GM12875 (cell line): ENCODE measurements at regions not wholly inside any gene's neighbourhood (a gene's known extent, or its start where the extent isn't known, plus 50 kb on each side); places are given as distances from the start of the nearest gene placed in this dataset.

ENCODE experiments used
- H3K4me3 ChIP-seq: one replicate; pipeline ENCODE4 v1.5.1; 2011; ENCODE audit warnings: low read depth, low read length, control low read depth
- TF ChIP-seq, protein P1 (sequence below): IDR thresholded peaks from 2 replicates; pipeline ENCODE4 v1.5.1; 2011; ENCODE audit warnings: low read depth, mild to moderate bottlenecking, control low read depth, inconsistent platforms, low read length, moderate library complexity, borderline replicate concordance; ENCODE audit not compliant: insufficient read depth

DNA sequence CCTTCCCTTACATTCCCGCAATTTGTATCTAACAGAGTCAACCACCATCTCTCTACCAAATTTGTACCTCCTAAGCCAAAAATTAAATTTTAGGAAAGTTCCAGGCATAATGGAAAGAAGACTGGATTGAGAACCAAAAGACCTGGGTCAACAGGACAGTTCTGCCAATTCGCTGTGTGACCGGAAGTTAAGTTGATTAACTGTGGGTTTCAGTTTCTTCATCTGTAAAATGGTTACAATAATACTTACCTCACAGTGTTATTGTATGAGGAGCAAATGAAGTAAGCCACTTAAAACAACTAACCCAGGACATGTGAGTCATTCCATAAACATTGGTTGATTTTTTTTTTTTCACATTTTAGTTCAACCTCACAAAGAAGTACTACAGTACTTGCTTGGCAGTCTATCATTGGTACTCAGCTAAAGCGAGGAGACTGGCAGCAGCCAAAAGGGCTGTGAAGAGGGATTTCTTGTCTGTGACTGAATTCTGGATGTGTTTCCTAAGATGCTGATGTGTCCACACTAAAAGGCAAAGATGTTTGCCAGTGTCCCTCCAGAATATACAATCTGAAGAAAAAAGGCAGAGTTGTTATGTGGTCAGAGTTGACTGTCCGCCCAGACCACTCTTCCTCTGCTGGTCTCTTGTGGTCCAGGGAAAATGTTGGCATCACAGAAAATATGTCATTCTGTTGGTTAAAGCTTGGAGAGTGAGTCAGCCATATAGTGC is 198.6 kb downstream of the TLE1 start:
- no peak overlapping the region for H3K4me3 ChIP-seq
- TF ChIP-seq, protein P1, sequence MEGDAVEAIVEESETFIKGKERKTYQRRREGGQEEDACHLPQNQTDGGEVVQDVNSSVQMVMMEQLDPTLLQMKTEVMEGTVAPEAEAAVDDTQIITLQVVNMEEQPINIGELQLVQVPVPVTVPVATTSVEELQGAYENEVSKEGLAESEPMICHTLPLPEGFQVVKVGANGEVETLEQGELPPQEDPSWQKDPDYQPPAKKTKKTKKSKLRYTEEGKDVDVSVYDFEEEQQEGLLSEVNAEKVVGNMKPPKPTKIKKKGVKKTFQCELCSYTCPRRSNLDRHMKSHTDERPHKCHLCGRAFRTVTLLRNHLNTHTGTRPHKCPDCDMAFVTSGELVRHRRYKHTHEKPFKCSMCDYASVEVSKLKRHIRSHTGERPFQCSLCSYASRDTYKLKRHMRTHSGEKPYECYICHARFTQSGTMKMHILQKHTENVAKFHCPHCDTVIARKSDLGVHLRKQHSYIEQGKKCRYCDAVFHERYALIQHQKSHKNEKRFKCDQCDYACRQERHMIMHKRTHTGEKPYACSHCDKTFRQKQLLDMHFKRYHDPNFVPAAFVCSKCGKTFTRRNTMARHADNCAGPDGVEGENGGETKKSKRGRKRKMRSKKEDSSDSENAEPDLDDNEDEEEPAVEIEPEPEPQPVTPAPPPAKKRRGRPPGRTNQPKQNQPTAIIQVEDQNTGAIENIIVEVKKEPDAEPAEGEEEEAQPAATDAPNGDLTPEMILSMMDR, result no peak

DNA sequence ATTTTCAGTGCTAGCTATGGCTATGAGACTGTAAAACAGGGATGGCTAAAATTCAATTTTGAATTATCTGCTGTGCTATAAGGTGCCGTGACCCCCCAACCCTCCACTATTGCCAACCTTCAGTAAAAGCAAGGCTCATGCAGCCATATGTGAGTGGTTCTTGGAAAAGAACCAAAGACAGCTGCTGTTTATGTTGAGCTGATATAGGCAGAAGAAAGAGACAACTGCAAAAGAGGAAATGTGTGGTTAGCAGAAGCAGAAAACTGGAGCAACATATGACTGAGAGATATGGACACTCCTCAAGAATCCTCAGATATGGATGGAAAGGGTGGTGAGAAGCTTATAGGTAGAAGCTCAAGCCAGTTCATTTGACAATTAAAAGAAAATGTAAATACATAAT is 200.3 kb downstream of the TLE1 start:
- TF ChIP-seq, protein P1, result no peak
- H3K4me3 ChIP-seq, result no peak overlapping the region

DNA sequence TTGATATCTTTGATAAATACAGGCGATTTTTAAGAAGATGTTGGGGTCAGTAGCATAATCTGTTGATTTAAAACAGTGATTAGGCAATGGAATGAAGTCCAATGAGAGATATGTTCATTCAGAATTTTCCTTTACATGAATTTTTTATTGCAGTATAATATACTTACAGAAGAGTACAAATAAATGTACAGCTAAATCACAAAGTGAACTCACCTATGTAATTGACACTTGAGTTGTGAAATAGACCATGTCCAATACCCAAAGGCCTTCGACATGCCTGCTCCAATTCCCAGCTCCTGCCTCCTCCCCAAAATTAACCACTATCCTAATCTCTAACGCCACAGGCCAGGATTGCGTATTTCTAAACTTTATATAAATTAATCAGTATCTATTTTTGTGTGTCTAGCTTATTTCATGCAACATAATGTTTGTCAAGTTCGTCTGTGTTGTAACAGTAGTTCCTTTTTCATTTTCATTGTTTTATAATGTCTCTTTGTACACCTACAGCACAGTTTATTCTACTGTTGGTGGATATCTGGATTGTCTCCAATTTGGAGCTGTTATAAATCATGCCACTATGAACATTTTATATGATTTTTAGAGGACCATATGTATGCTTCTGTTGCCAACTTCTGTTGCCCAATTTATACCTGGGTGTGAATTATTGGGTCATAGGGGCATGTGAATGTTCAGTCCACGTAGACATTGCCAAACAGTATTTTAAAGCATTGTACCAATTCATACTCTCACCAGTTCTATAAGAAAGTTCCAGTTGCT is 208.3 kb downstream of the TLE1 start:
- H3K4me3 ChIP-seq, result no peak overlapping the region

DNA sequence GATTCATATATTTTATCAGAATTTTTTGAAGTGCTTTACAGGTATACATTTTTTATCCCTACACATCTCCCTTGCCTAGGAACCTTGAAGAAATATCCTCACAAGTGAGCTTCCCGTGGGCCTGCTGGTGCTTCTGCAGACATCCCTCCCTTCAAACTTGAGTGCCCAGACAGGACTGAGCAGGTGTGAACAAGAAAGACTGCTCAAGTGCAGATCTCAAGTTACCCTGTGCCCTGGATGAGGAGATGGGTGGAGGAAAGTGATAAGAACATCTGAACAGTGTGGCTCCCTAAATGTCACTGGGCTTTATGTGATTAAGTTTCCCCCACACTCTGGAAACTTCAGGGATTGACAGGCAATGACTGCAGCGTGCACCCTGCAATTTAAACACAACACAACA is 209.8 kb downstream of the TLE1 start:
- TF ChIP-seq, protein P1, result no peak
- H3K4me3 ChIP-seq, result no peak overlapping the region

More for the DNA sequence above, 208.3 kb downstream of the TLE1 start:
- TF ChIP-seq, protein P1, result no peak

DNA sequence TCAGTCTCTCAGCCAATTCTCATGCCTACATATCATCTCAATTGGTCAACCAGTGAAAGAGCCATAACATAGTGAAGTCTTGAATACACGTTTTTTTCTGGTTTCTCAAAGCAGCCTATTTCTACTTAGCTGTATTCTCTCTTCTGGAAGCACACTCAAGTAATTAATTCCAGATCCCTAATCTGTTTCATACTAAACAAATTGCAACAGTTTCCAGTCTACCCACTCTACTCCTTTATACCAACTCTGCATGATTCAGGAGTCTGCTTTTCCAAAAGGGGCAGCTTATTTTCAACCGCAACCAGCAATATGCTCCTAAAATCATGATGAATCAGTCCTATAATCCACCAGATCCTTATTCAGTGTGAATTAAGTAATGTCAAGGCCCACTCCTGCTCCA is 211.7 kb downstream of the TLE1 start:
- no peak overlapping the region for H3K4me3 ChIP-seq
- TF ChIP-seq, protein P1, result no peak

DNA sequence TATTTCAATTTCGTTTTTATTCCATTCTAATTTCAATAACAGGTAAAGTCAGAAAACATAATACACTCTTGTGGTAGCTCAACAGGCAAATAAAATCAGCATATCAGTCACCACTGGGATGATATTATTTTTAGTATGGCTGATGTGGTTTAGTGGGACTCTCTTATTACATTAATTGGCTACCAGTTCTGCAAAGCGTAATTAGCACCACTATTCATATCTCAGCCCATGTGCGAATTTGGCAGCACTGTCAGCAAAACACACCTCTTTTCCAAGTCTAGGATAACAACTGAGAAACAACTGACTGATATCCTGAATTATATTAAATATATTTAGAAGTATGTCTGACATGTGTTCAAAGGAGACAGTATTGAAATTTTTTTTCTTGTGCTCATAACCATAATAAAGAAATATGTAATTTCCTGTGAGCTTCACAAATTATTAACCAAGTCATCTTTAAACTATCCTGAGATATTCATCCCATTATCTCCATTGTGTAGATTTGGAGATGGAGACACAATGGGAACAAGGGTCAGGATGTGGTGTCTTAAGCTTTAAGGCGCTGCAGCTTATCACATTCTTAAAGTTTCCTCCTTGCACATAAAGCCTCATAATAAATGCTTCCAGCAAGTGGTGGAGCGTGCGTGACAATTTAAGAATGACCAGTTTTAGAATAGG is 212.4 kb downstream of the TLE1 start:
- no peak overlapping the region for H3K4me3 ChIP-seq
- TF ChIP-seq, protein P1, result no peak
